WERI-Rb-1 (cell line): ENCODE measurements at regions not wholly inside any gene's neighbourhood (a gene's known extent, or its start where the extent isn't known, plus 50 kb on each side); places are given as distances from the start of the nearest gene placed in this dataset.
"Not testable (repeated sequence)": the region's sequence is repeated elsewhere in the genome, so short reads cannot be mapped to it uniquely, and the experiment has no call there.

Experiments used
- DNase-seq: peaks from one replicate; pipeline ENCODE4 v3.0.0-alpha.2; 2020
- H3K27ac ChIP-seq: fragments of 250-450 bp; sonication (Bioruptor Pico); 2 replicates; pipeline ENCODE4 v1.5.1; 2020; ENCODE audit warnings: mild to moderate bottlenecking, moderate library complexity
- H3K27me3 ChIP-seq: fragments of 250-450 bp; sonication (Bioruptor Pico); 2 replicates; pipeline ENCODE4 v1.5.1; 2021; ENCODE audit warnings: mild to moderate bottlenecking, low read depth, moderate library complexity; ENCODE audit not compliant: insufficient read depth, severe bottlenecking
- H3K36me3 ChIP-seq: fragments of 250-450 bp; sonication (Bioruptor Pico); 2 replicates; pipeline ENCODE4 v1.5.1; 2020; ENCODE audit warnings: mild to moderate bottlenecking, moderate library complexity
- H3K4me3 ChIP-seq: 2 replicates; pipeline ENCODE4 v1.5.1; 2011; ENCODE audit warnings: low read depth, mild to moderate bottlenecking, control low read depth, low read length
- H3K9me3 ChIP-seq: fragments of 250-450 bp; sonication (Bioruptor Pico); 2 replicates; pipeline ENCODE4 v1.5.1; 2021; ENCODE audit warnings: mild to moderate bottlenecking, moderate library complexity; ENCODE audit not compliant: severe bottlenecking
- TF ChIP-seq, protein P1 (sequence below): IDR thresholded peaks from 2 replicates; pipeline ENCODE4 v1.5.1; 2011; ENCODE audit warnings: low read depth, mild to moderate bottlenecking, control low read depth, inconsistent platforms, low read length

DNA sequence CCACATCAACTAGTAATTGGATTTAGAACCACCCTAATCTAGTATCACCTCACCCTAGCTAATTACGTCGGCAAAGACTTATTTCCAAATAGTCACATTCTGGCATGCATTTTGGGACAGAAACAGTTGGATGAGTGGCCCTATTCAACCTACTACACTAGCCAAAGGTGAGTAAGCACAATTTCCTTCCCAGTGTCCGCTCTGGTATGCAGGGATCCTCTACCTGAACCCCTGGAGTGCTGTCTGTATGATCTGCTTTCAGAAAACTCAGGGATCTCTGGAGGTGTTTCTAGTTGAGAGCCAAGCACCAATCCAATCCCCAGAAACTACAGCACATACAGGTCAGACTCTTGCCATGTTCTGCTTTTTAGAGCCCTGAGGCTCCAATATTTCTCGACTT lies 717.4 kb upstream of the MANEA start:
- Histone ChIP-seq H3K9me3 (no peaks in the 10 kb centered on the region), H3K36me3 (no peaks in the 10 kb centered on the region), H3K27ac (no peak overlapping the region), H3K4me3 (no peak overlapping the region), H3K27me3 (no peaks in the 10 kb centered on the region)
- TF ChIP-seq, protein P1, sequence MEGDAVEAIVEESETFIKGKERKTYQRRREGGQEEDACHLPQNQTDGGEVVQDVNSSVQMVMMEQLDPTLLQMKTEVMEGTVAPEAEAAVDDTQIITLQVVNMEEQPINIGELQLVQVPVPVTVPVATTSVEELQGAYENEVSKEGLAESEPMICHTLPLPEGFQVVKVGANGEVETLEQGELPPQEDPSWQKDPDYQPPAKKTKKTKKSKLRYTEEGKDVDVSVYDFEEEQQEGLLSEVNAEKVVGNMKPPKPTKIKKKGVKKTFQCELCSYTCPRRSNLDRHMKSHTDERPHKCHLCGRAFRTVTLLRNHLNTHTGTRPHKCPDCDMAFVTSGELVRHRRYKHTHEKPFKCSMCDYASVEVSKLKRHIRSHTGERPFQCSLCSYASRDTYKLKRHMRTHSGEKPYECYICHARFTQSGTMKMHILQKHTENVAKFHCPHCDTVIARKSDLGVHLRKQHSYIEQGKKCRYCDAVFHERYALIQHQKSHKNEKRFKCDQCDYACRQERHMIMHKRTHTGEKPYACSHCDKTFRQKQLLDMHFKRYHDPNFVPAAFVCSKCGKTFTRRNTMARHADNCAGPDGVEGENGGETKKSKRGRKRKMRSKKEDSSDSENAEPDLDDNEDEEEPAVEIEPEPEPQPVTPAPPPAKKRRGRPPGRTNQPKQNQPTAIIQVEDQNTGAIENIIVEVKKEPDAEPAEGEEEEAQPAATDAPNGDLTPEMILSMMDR = no peak
- no peak for DNase-seq

DNA sequence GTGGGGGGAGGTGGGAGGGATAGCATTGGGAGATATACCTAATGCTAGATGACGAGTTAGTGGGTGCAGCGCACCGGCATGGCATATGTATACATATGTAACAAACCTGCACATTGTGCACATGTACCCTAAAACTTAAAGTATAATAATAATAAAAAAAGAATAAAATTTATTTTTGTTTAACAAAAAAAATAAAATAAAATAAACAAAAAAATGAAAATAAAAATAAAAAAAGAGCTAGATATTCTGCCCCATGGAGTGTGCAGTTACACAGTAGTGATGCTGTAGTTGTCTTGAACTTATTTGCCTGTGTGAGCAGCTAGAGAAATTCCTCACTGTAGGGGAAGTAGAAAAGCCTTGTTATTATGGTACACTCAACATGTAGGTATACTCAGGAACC lies 720.3 kb upstream of the MANEA start:
- H3K27me3 ChIP-seq, H3K27ac ChIP-seq, DNase-seq, H3K4me3 ChIP-seq, H3K9me3 ChIP-seq, H3K36me3 ChIP-seq: not testable (repeated sequence)

DNA sequence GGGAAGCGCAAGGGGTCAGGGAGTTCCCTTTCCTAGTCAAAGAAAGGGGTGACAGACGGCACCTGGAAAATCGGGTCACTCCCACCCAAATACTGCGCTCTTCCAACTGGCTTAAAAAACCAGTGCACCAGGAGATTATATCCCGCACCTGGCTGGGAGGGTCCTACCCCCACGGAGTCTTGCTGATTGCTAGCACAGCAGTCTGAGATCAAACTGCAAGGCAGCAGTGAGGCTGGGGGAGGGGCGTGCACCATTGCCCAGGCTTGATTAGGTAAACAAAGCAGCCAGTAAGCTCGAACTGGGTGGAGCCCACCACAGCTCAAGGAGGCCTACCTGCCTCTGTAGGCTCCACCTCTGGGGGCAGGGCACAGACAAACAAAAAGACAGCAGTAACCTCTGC lies 726.0 kb upstream of the MANEA start:
- DNase-seq = not testable (repeated sequence)

DNA sequence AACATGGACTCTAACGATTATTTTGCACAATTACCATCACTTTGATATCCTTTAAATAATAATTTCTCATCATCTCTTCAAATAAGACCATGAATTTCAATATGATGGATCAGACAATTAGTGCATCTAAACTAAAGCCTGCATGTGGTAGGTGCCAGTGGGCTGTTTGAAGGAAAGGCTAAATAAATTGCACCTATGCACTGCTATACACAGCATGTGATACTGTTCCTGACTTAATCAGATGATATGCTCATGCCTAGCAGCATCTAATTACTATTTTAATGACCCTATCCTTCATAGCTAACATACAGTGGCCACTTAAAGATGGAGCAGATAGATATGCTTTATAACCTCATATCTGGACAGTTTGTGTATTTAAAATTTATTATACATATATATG lies 731.6 kb upstream of the MANEA start:
- no peaks in the 10 kb centered on the region for H3K27me3 ChIP-seq
- no peak for DNase-seq
- H3K9me3 ChIP-seq = no peaks in the 10 kb centered on the region
- TF ChIP-seq, protein P1 = no peak
- H3K36me3 ChIP-seq = no peaks in the 10 kb centered on the region
- no peak overlapping the region for H3K4me3 ChIP-seq
- no peak overlapping the region for H3K27ac ChIP-seq

More for the DNA sequence above, 726.0 kb upstream of the MANEA start:
- not testable (repeated sequence) for H3K36me3 ChIP-seq, H3K9me3 ChIP-seq, H3K27me3 ChIP-seq, H3K4me3 ChIP-seq, H3K27ac ChIP-seq

GRCh38 chr6:94835264-94835663 lies 742.1 kb upstream of the MANEA start:
- TF ChIP-seq, protein P1 = no peak
- Histone ChIP-seq H3K9me3 (no peaks in the 10 kb centered on the region), H3K36me3 (no peaks in the 10 kb centered on the region), H3K4me3 (no peak overlapping the region), H3K27me3 (no peaks in the 10 kb centered on the region), H3K27ac (no peak overlapping the region)
- DNase-seq = no peak

DNA sequence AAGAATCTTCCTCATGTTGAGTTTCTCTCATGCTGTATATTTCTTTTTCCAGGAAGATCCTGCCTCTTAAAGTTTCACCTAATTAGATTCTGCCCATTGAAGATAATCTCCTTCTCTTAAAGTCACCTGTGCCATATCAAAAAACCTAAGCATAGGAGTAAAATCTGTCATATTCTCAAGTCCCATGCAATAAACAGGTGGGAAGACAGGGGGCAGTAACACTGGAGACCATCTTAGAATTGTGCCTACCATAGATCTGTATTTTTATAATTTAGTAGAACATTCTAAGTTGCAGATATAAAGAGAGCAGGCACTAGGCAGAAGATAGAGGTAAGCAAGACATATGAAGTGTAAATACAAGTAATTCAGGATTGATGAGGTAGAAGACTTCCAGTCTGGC lies 763.5 kb upstream of the MANEA start:
- Histone ChIP-seq H3K27me3 (no peaks in the 10 kb centered on the region), H3K4me3 (no peak overlapping the region), H3K27ac (no peak overlapping the region), H3K36me3 (no peaks in the 10 kb centered on the region), H3K9me3 (no peaks in the 10 kb centered on the region)
- DNase-seq = no peak
- TF ChIP-seq, protein P1 = no peak

- TF ChIP-seq, protein P1 = no peak
- Histone ChIP-seq H3K36me3 (no peaks in the 10 kb centered on the region), H3K27me3 (no peaks in the 10 kb centered on the region), H3K4me3 (no peak overlapping the region), H3K9me3 (no peaks in the 10 kb centered on the region), H3K27ac (no peak overlapping the region)
- DNase-seq = no peak
These were observed 776.0 kb upstream of the MANEA start for GRCh38 chr6:94801344-94801743.
